ENCODE measurements at regions not wholly inside any gene's neighbourhood (a gene's known extent, or its start where the extent isn't known, plus 50 kb on each side); places are given as distances from the start of the nearest gene placed in this dataset.
"Not testable (repeated sequence)": the region's sequence is repeated elsewhere in the genome, so short reads cannot be mapped to it uniquely, and the experiment has no call there.

GRCh38 chr5:123947797-123948196 is 435.8 kb downstream of the CSNK1G3 start:
- DNase-seq (ENCODE audit: low read depth), result no peak

GRCh38 chr5:123945548-123945947 is 433.6 kb downstream of the CSNK1G3 start:
- no peak for DNase-seq (ENCODE audit: low read depth)

- no peak for DNase-seq (ENCODE audit: low read depth)
These were observed 431.2 kb downstream of the CSNK1G3 start for GRCh38 chr5:123943151-123943550.

- no peak for DNase-seq (ENCODE audit: low read depth)
These were observed 428.4 kb downstream of the CSNK1G3 start for GRCh38 chr5:123940416-123940815.

- DNase-seq (ENCODE audit: low read depth), result peak; percentile 29
These were observed 425.3 kb downstream of the CSNK1G3 start for GRCh38 chr5:123937230-123937629.

- DNase-seq (ENCODE audit: low read depth), result no peak
These were observed 424.6 kb downstream of the CSNK1G3 start for GRCh38 chr5:123936548-123936947.

GRCh38 chr5:123933812-123934211 is 421.8 kb downstream of the CSNK1G3 start:
- DNase-seq (ENCODE audit: low read depth), result not testable (repeated sequence)

GRCh38 chr5:123929055-123929474 is 417.1 kb downstream of the CSNK1G3 start:
- no peak for DNase-seq (ENCODE audit: low read depth)

GRCh38 chr5:123928401-123928800 is 416.4 kb downstream of the CSNK1G3 start:
- no peak for DNase-seq (ENCODE audit: low read depth)

- DNase-seq (ENCODE audit: low read depth), result no peak
These were observed 409.2 kb downstream of the CSNK1G3 start for GRCh38 chr5:123921193-123921592.

GRCh38 chr5:123916345-123917121 is 404.6 kb downstream of the CSNK1G3 start:
- peak; percentile 13 for DNase-seq (ENCODE audit: low read depth)

GRCh38 chr5:123914333-123914732 is 402.4 kb downstream of the CSNK1G3 start:
- no peak for DNase-seq (ENCODE audit: low read depth)

GRCh38 chr5:123907349-123907748 is 395.4 kb downstream of the CSNK1G3 start:
- DNase-seq (ENCODE audit: low read depth), result no peak

- no peak for DNase-seq (ENCODE audit: low read depth)
These were observed 394.8 kb downstream of the CSNK1G3 start for GRCh38 chr5:123906698-123907295.

GRCh38 chr5:123885081-123885480 is 373.1 kb downstream of the CSNK1G3 start:
- no peak for DNase-seq (ENCODE audit: low read depth)

- no peak for DNase-seq (ENCODE audit: low read depth)
These were observed 371.0 kb downstream of the CSNK1G3 start for GRCh38 chr5:123882965-123883345.

GRCh38 chr5:123882319-123882964 is 370.5 kb downstream of the CSNK1G3 start:
- DNase-seq (ENCODE audit: low read depth), result no peak

GRCh38 chr5:123881759-123882244 is 369.8 kb downstream of the CSNK1G3 start:
- DNase-seq (ENCODE audit: low read depth), result no peak

- DNase-seq (ENCODE audit: low read depth), result no peak
These were observed 368.9 kb downstream of the CSNK1G3 start for GRCh38 chr5:123880875-123881274.

GRCh38 chr5:123879071-123879470 is 367.1 kb downstream of the CSNK1G3 start:
- no peak for DNase-seq (ENCODE audit: low read depth)

GRCh38 chr5:123876276-123876790 is 364.4 kb downstream of the CSNK1G3 start:
- no peak for DNase-seq (ENCODE audit: low read depth)

GRCh38 chr5:123875561-123876275 is 363.7 kb downstream of the CSNK1G3 start:
- DNase-seq (ENCODE audit: low read depth), result no peak
